Memory B cell (primary cell): ENCODE measurements at regions not wholly inside any gene's neighbourhood (a gene's known extent, or its start where the extent isn't known, plus 50 kb on each side); places are given as distances from the start of the nearest gene placed in this dataset.

Experiments
- ATAC-seq: fragments of 150-1000 bp; cut with Tn5 transposase; 2 replicates; pipeline ENCODE4 v1.10.0; 2021; ENCODE audit warnings: low read depth, mild to moderate bottlenecking, moderate library complexity
- DNase-seq, 2 donors: peaks; one replicate each; pipeline ENCODE4 v3.0.0; 2022; ENCODE audit warnings: low spot score in 2 of 2
- H3K27ac Mint-ChIP-seq: one replicate; pipeline ENCODE4 v1.8.0; 2022; ENCODE audit warnings: mild to moderate bottlenecking, moderate library complexity, mixed read lengths
- H3K27me3 Mint-ChIP-seq: one replicate; pipeline ENCODE4 v1.8.0; 2022; ENCODE audit warnings: mixed read lengths
- H3K36me3 Mint-ChIP-seq: one replicate; pipeline ENCODE4 v1.8.0; 2022; ENCODE audit warnings: mild to moderate bottlenecking, mixed read lengths
- H3K4me1 Mint-ChIP-seq: one replicate; pipeline ENCODE4 v1.8.0; 2022; ENCODE audit warnings: mixed read lengths
- H3K4me3 Mint-ChIP-seq: one replicate; pipeline ENCODE4 v1.8.0; 2022; ENCODE audit warnings: mild to moderate bottlenecking, moderate library complexity, mixed read lengths
- H3K9me3 Mint-ChIP-seq: one replicate; pipeline ENCODE4 v1.8.0; 2022; ENCODE audit warnings: mixed read lengths

DNA sequence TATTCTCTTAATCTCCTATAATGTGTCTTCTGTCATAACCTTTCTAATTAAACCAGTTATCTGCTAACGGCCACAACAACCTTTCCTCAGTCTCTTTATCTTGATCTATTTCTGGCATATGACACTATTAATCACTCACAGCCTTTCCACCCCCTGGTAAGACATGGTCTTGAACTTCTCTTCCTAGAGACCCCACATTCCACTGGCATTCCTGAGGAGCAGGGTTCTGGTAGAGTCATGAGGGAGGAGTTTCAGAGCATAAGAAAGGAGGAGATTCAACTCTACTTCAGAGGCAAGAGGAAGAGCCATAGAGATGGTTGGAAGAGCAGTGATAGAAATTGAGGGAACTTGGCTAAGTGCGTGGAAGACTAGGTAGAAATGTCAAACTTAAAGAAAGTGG, 325.6 kb downstream of the BLID start:
- no peak overlapping the region for H3K27ac Mint-ChIP-seq
- H3K36me3 Mint-ChIP-seq, result peaks cover 2% of the 10 kb centered on the region
- ATAC-seq, result no peak
- DNase-seq, result no peak
- H3K9me3 Mint-ChIP-seq, result peaks cover 7% of the 10 kb centered on the region
- peaks cover 2% of the 10 kb centered on the region for H3K4me1 Mint-ChIP-seq
- H3K4me3 Mint-ChIP-seq, result no peak overlapping the region
- peaks cover 15% of the 10 kb centered on the region for H3K27me3 Mint-ChIP-seq

DNA sequence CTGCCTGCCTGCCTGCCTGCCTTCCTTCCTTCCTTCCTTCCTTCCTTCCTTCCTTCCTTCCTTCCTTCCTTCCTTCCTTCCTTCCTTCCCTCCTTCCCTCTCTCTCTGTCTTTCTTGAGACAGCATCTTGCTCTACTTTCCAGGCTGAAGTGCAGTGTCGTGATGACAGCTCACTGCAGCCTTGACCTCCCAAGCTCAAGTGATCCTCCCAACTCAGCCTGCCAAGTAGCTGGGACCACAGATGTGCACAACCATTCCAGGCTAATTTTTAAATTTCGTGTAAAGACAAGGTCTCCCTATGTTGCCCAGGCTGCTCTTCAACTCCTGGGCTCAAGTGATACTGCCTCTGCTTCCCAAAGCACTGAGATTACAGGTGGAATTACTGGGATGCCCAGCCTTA, 328.2 kb upstream of the SORL1-AS1 start:
- DNase-seq (no peak), ATAC-seq (no peak)
- Mint-ChIP-seq H3K9me3 (peaks cover 11% of the 10 kb centered on the region), H3K27ac (no peak overlapping the region), H3K4me1 (no peaks in the 10 kb centered on the region), H3K4me3 (no peak overlapping the region), H3K27me3 (no peaks in the 10 kb centered on the region), H3K36me3 (no peaks in the 10 kb centered on the region)

DNA sequence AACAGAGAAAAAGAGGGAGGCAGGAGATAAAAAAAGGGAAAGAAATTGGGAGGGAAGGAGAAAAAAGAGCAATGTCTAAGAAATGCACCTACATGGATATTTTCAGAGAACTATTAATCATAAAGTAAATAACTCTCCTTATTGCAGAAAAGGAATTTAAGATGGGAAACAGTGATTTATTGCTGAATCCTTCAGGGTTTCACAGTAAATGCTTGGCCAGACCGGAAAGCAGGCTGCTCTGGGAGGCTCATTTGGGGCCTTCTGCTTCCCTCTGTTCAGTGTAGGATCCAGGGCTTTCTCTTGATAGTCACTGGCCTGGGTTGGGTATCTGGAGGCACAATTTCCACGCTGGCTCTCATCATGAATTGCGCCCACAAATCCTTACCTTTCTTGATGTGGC, 324.3 kb upstream of the SORL1-AS1 start:
- Mint-ChIP-seq H3K36me3 (no peaks in the 10 kb centered on the region), H3K4me3 (no peak overlapping the region), H3K27ac (no peak overlapping the region), H3K27me3 (no peaks in the 10 kb centered on the region), H3K4me1 (no peaks in the 10 kb centered on the region), H3K9me3 (peaks cover 5% of the 10 kb centered on the region)
- ATAC-seq (no peak), DNase-seq (no peak)

DNA sequence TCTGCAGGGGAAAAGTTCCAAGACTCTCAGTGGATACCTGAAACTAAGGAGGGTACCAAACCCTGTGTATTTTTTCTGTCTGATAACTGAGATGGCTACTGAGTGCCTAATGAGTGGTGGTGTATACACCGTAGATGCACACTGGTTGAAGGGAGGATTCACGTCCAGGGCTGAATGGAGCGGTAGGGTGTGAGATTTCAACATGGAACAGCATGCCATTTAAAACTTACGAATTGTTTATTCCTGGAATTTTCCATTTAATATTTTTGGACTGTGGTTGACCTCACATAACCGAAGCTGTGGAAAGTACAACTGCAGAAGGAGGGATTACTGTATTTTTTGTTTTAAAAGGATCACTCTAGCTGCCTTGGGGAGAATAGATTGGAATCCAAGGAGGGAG, 322.5 kb upstream of the SORL1-AS1 start:
- no peaks in the 10 kb centered on the region for H3K36me3 Mint-ChIP-seq
- no peak for ATAC-seq
- no peak overlapping the region for H3K4me3 Mint-ChIP-seq
- H3K9me3 Mint-ChIP-seq, result peaks cover 1% of the 10 kb centered on the region
- no peak overlapping the region for H3K27ac Mint-ChIP-seq
- no peaks in the 10 kb centered on the region for H3K4me1 Mint-ChIP-seq
- H3K27me3 Mint-ChIP-seq, result no peaks in the 10 kb centered on the region
- no peak for DNase-seq

DNA sequence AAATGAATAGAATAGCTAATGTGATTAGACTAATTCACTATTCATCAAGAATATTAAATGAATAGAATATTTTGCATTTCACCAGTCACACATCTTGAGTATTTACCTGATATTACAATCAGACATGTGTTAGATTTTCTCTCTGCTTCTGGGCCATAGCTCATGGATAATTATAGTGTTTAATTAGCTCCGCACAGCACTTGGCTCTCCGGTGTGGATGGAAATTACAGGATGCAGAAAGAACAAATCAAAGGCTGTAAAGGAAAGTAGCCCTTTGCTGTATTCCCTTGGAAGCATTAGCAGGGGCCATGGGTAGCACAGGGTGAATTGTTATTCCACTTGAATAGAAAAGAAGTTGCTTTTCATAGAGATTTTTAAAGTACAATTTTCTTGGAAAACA, 320.3 kb upstream of the SORL1-AS1 start:
- peaks cover 1% of the 10 kb centered on the region for H3K27me3 Mint-ChIP-seq
- no peak overlapping the region for H3K4me3 Mint-ChIP-seq
- no peaks in the 10 kb centered on the region for H3K36me3 Mint-ChIP-seq
- H3K9me3 Mint-ChIP-seq, result peaks cover 1% of the 10 kb centered on the region
- H3K4me1 Mint-ChIP-seq, result peaks cover 3% of the 10 kb centered on the region
- H3K27ac Mint-ChIP-seq, result no peak overlapping the region
- no peak for DNase-seq
- no peak for ATAC-seq

DNA sequence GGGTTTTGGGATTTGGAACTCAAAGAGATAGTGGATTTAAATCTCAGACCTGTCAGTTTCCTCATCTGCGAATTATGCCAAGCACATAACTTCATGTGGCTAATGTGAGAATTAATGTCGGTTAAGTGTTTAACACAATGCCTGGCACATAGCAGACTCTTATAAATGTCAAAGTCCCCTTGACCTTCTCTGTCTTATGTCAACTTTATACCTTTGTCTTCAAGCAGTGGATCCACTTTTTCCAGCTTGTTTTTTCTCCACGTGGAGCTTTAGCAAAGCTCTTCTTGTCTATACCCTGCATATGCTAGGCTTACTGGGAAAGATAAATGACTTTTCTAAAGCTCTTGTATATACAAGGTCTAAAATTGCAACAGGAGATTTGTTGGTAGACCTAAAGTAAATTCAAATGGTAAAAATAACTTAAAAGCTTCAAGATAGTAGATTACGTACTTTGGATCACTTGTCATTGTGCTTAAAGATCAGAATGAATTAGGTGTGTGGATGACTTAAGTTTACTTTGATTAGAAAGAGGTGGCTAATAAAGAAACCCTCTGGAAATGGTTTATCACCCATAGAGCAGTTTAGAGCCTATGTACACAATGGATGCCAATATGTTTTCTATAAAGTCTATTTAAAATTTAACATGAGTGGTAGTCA, 318.3 kb upstream of the SORL1-AS1 start:
- Mint-ChIP-seq H3K9me3 (peaks cover 1% of the 10 kb centered on the region), H3K27me3 (peaks cover 1% of the 10 kb centered on the region), H3K4me1 (peaks cover 8% of the 10 kb centered on the region), H3K4me3 (no peak overlapping the region), H3K27ac (no peak overlapping the region), H3K36me3 (no peaks in the 10 kb centered on the region)
- DNase-seq, result no peak
- ATAC-seq, result no peak

DNA sequence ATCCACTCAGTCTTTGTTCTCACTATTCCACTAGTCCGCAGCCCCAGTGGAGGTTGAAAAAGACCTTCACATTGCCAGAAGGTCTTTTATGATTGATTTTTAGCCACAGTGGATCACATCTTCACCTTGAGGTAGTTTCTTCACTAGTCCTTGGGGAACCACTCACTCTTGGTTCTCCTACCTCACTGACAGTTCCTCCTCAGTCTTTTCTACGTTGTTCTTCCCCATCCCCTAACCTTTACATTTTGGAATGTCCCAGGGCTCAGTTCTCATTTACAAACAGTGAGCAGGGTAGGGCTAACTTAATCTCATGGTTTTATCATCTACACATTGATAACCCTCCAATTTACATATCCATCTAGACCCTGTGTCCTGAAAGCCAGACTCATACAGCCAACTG, 316.4 kb upstream of the SORL1-AS1 start:
- H3K9me3 Mint-ChIP-seq, result peaks cover 1% of the 10 kb centered on the region
- peaks cover 1% of the 10 kb centered on the region for H3K27me3 Mint-ChIP-seq
- no peaks in the 10 kb centered on the region for H3K36me3 Mint-ChIP-seq
- ATAC-seq (no peak), DNase-seq (no peak)
- H3K4me3 Mint-ChIP-seq, result no peak overlapping the region
- peaks cover 8% of the 10 kb centered on the region for H3K4me1 Mint-ChIP-seq
- H3K27ac Mint-ChIP-seq, result no peak overlapping the region

DNA sequence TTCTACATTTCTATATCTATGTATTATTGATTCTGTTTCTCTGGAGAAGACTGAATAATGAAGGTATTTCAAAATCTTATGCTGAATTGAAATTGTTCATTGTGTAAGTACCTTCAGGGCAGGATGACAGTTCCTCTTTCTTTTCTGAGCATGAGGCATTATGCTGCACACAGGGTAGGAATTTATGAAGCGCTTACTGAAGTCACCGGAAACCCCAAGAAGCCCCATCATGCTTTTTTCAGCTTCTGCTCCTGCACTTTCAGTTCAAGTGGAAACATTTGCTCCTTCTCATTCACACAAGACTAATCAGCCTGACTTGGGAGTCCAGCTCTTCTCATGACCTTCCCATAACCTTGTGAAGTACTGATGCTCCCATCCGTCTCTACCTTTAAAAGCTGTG, 314.7 kb upstream of the SORL1-AS1 start:
- H3K4me1 Mint-ChIP-seq, result peaks cover 18% of the 10 kb centered on the region
- DNase-seq, result peak in 1 of 2 donors; percentile 10

DNA sequence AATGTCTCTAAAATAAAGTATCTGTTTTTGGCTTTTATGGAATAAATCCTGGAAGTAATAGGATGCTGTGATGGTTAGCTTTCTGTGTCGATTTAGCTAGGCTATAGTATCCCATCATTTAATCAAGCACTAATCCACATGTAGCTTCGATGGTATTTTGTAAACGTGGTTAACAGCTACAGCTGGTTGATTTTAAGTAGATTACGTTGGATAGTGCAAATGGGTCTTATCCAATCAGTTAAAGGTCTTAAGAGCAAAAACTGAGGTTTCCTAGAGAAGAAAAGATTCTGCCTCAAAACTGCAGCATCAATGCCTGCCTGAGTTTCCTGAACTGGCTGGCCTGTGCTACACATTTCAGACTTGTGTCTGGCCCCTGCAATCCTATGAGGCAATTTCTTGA, 314.2 kb upstream of the SORL1-AS1 start:
- DNase-seq (no peak), ATAC-seq (peak; percentile 9)
- Mint-ChIP-seq H3K4me1 (peaks cover 18% of the 10 kb centered on the region), H3K4me3 (no peak overlapping the region), H3K27me3 (peaks cover 1% of the 10 kb centered on the region), H3K27ac (no peak overlapping the region), H3K9me3 (peaks cover 1% of the 10 kb centered on the region), H3K36me3 (no peaks in the 10 kb centered on the region)

More for the DNA sequence above, 314.7 kb upstream of the SORL1-AS1 start:
- Mint-ChIP-seq H3K27me3 (peaks cover 1% of the 10 kb centered on the region), H3K36me3 (no peaks in the 10 kb centered on the region), H3K27ac (peak overlapping the region; percentile 36), H3K4me3 (no peak overlapping the region), H3K9me3 (peaks cover 1% of the 10 kb centered on the region)
- peak; percentile 82 for ATAC-seq

DNA sequence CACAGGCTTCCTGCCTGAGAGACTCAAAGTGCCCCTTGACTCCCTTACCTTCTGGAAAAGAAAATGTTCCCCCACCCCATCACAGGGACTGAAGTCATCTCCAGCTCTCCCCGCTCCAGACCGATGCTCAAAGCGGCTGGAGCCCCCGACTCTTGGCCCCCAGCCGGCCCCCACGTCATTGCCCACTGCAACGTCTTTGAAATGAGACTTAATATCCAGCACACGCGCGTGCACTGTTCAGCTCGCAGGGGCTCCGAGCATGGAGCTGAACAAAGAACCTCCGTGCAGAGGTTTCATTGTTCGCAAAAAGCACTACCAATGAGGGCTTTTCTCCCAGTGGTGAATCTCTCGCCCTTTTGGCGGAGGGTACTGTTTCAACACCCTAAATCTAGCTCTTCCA, 313.4 kb upstream of the SORL1-AS1 start:
- H3K4me1 Mint-ChIP-seq, result peaks cover 18% of the 10 kb centered on the region
- H3K27me3 Mint-ChIP-seq, result peaks cover 1% of the 10 kb centered on the region
- no peak overlapping the region for H3K4me3 Mint-ChIP-seq
- no peaks in the 10 kb centered on the region for H3K36me3 Mint-ChIP-seq
- DNase-seq, result no peak
- H3K27ac Mint-ChIP-seq, result no peak overlapping the region
- no peak for ATAC-seq
- peaks cover 1% of the 10 kb centered on the region for H3K9me3 Mint-ChIP-seq

DNA sequence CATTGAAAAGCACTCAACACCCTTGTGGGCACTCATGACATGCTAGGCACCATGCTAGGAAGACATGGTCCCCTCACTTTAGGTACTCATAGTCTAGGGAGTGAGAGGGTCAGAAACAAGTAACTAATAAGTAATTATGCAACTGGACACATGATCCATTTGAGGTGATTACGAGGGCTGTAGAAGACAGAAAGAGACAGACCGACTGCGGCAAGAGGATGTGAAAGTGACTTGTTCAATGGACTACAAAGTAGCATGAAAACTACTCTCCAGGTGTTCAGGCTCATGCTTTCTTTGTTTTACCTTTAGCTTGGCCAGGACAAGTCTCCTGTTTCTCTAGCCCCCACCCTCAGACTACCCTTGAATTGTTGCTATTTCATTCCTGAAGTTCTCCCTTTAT, 310.8 kb upstream of the SORL1-AS1 start:
- no peaks in the 10 kb centered on the region for H3K9me3 Mint-ChIP-seq
- peaks cover 15% of the 10 kb centered on the region for H3K4me1 Mint-ChIP-seq
- peak overlapping the region; percentile 13 for H3K4me3 Mint-ChIP-seq
- no peak for DNase-seq
- H3K27ac Mint-ChIP-seq, result peak overlapping the region; percentile 12
- H3K27me3 Mint-ChIP-seq, result no peaks in the 10 kb centered on the region
- no peaks in the 10 kb centered on the region for H3K36me3 Mint-ChIP-seq
- ATAC-seq, result peak; percentile 68

DNA sequence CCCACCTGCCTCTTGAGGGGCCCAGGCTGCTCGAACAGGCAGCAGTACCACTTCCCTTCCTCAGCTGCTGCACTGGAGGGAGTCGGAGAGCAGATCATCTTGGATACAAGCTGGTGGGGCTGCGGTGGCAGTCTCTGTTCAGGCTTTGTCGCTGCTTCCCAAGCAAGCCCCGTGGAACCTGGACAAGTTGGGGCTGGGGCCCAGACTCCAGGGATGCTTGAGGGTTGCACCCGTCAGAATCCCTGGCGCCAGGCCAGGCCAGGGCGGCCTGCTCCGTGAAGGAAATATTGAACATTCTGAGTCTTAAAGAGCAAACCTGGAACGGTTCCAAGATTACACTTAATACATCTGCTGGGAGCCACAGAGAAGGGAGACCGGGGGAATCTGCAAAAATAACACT, 310.1 kb upstream of the SORL1-AS1 start:
- DNase-seq (no peak), ATAC-seq (no peak)
- no peaks in the 10 kb centered on the region for H3K9me3 Mint-ChIP-seq
- no peaks in the 10 kb centered on the region for H3K27me3 Mint-ChIP-seq
- H3K4me1 Mint-ChIP-seq, result peaks cover 13% of the 10 kb centered on the region
- no peak overlapping the region for H3K4me3 Mint-ChIP-seq
- H3K36me3 Mint-ChIP-seq, result no peaks in the 10 kb centered on the region
- H3K27ac Mint-ChIP-seq, result no peak overlapping the region

DNA sequence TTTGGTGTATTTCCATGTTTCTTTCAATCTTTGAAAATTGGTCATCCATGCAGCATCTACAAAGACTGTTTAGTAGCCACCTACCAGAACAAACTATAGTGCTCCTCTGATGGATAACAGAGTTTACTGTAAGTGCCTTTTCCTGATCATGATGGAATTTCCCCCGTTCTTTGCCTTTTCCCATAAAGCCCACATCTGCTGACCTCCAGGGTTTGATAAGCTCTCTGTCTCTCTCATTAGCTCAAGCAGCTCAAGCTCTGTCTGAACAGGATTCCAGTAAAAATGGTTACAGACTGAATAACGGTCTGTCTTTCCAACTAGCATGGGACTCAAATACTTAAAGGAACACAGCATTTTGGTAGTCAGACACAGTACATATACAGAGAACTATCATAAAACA, 308.4 kb upstream of the SORL1-AS1 start:
- H3K4me3 Mint-ChIP-seq, result no peak overlapping the region
- no peak for ATAC-seq
- no peaks in the 10 kb centered on the region for H3K27me3 Mint-ChIP-seq
- H3K36me3 Mint-ChIP-seq, result no peaks in the 10 kb centered on the region
- H3K9me3 Mint-ChIP-seq, result no peaks in the 10 kb centered on the region
- peaks cover 10% of the 10 kb centered on the region for H3K4me1 Mint-ChIP-seq
- no peak for DNase-seq
- no peak overlapping the region for H3K27ac Mint-ChIP-seq

DNA sequence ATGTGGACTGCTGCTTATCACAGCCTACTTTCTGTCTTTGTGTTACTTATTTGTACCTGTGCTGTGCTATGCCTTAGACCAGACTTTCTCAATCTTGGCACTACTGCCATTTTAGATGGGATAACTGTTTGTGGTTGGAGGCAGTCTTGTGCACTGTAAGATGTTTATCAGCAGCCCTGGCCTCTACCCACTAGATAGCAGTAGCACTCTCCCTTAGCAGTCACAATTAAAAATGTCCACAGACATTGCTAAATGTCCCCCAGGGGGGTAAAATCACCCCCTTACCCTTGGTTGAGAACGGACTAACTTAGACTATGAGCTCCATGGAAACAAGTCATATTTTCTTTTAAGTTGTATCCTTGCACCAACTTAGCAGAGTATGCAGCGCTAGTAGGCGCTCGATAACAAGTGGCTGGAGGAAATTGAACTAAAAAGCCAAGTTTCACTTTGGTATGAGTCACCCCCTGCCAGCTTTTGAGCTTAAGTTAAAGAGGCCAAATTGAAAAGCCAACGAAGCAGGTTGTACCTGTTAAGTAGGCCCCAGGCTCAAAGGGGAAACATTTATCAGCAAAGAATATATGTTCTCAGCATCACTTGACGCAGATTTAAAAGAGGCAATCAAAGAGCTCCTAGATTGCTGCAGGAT, 304.8 kb upstream of the SORL1-AS1 start:
- ATAC-seq, result no peak

DNA sequence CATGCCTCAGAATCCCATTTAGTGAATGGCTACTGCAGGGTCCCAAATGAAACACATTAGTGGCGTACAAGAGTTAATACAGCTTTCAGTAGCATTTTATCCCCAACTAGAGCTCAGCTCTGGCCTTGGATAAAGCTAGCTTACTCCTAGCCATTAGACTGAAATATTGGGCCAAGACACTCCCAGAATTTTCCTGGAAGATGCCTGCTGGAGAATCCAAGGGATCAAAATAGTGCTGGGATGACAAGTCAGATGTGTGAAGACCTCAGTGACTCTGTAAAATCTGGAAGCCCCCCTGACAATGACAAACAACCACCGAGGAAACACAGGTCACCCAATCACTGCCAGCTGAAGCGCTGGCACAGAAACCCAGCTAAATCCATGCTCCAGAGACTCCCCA, 303.1 kb upstream of the SORL1-AS1 start:
- no peaks in the 10 kb centered on the region for H3K4me1 Mint-ChIP-seq
- H3K27me3 Mint-ChIP-seq, result no peaks in the 10 kb centered on the region
- DNase-seq, result no peak
- H3K9me3 Mint-ChIP-seq, result no peaks in the 10 kb centered on the region
- no peak overlapping the region for H3K4me3 Mint-ChIP-seq
- no peak for ATAC-seq
- no peaks in the 10 kb centered on the region for H3K36me3 Mint-ChIP-seq
- H3K27ac Mint-ChIP-seq, result no peak overlapping the region

More for the DNA sequence above, 304.8 kb upstream of the SORL1-AS1 start:
- Mint-ChIP-seq H3K4me3 (no peak overlapping the region), H3K27ac (no peak overlapping the region), H3K27me3 (no peaks in the 10 kb centered on the region), H3K36me3 (no peaks in the 10 kb centered on the region), H3K4me1 (no peaks in the 10 kb centered on the region), H3K9me3 (no peaks in the 10 kb centered on the region)
- no peak for DNase-seq
